ENCODE measurements at regions not wholly inside any gene's neighbourhood (a gene's known extent, or its start where the extent isn't known, plus 50 kb on each side); places are given as distances from the start of the nearest gene placed in this dataset.

GRCh38 chr3:132236701-132237651, 80.2 kb upstream of the ACP3 start:
- TF ChIP-seq, protein P1, sequence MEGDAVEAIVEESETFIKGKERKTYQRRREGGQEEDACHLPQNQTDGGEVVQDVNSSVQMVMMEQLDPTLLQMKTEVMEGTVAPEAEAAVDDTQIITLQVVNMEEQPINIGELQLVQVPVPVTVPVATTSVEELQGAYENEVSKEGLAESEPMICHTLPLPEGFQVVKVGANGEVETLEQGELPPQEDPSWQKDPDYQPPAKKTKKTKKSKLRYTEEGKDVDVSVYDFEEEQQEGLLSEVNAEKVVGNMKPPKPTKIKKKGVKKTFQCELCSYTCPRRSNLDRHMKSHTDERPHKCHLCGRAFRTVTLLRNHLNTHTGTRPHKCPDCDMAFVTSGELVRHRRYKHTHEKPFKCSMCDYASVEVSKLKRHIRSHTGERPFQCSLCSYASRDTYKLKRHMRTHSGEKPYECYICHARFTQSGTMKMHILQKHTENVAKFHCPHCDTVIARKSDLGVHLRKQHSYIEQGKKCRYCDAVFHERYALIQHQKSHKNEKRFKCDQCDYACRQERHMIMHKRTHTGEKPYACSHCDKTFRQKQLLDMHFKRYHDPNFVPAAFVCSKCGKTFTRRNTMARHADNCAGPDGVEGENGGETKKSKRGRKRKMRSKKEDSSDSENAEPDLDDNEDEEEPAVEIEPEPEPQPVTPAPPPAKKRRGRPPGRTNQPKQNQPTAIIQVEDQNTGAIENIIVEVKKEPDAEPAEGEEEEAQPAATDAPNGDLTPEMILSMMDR (IDR thresholded peaks at IDR 0.05), result no peak
- no peak overlapping the region for H3K4me3 ChIP-seq
- ATAC-seq (no peak), DNase-seq (no peak)
- H3K27ac ChIP-seq, result no peak overlapping the region
- no peaks in the 10 kb centered on the region for H3K9me3 ChIP-seq
- H3K27me3 ChIP-seq (ENCODE audit: low read depth), result no peaks in the 10 kb centered on the region
- H3K4me1 ChIP-seq, result peaks cover 7% of the 10 kb centered on the region
- H3K36me3 ChIP-seq, result no peaks in the 10 kb centered on the region
- intact Hi-C loops (cut with DNase I), result no loop called here

- TF ChIP-seq, protein P1 (IDR thresholded peaks at IDR 0.05), result no peak
- DNase-seq (no peak), ATAC-seq (no peak)
- intact Hi-C loops (cut with DNase I), result no loop called here
- Histone ChIP-seq H3K9me3 (no peaks in the 10 kb centered on the region), H3K27me3 (ENCODE audit: low read depth) (no peaks in the 10 kb centered on the region), H3K27ac (no peak overlapping the region), H3K4me3 (no peak overlapping the region), H3K4me1 (peaks cover 1% of the 10 kb centered on the region), H3K36me3 (no peaks in the 10 kb centered on the region)
Observed at GRCh38 chr3:132237652-132238032, 79.6 kb upstream of the ACP3 start.

DNA sequence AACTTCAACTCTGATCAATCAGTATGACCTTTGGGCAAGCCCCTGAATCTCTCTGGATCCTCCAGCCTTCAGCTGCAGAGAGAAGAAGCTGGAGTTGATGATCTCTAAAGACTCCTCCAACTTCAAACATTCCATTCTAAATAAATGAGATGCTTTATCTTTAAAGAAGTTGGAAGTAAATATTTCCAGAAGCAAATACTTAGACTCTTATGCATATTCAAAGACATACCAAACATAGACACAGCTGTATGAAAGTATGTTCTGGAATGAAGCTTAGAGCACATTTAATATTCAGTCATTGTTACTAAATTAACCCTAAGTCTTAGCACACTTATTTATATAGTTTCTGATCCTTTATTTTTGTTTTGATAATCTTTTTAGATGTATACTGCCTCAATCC, 77.6 kb upstream of the ACP3 start:
- ATAC-seq, result no peak
- intact Hi-C loops (cut with DNase I), result no loop called here
- H3K9me3 ChIP-seq, result no peaks in the 10 kb centered on the region
- H3K36me3 ChIP-seq, result no peaks in the 10 kb centered on the region
- no peak overlapping the region for H3K4me3 ChIP-seq
- no peaks in the 10 kb centered on the region for H3K27me3 ChIP-seq (ENCODE audit: low read depth)
- no peak overlapping the region for H3K27ac ChIP-seq
- H3K4me1 ChIP-seq, result no peaks in the 10 kb centered on the region
- no peak for DNase-seq
- TF ChIP-seq, protein P1 (IDR thresholded peaks at IDR 0.05), result no peak

DNA sequence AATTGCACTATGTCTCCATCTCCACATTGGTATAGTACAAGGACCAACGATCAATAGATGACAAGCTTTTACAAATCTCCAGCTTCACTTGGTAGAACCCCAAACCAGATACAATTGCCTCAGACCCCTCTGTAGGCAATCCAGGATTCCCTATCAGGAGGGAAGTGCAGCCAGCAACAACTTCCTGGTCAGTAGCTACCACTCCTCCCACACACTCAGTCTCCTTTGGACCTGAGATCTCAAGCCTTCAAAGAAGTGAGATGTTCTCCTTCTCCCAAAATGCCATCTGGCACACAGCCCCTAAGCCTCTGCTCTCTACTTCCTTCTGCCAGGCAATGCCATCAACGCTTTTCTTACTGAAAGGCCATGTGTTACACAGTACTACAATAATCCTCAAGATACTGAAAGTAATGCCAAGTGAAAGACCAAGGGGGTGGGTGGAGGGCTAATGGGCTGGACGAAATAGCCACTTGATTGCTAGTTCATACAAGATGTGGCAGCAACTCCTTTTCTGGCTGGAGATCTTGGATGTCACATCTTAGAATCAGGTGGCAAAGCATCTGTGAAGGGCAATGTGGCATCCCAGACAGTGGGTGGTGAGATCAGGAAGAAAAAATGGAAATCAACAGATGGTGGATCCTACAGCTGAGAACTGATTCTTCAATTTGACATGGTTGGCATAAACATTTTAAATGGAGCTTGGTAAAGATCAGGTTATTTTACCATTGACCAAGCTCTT, 75.3 kb upstream of the ACP3 start:
- DNase-seq, result no peak
- intact Hi-C loops (cut with DNase I), result no loop called here
- Histone ChIP-seq H3K4me1 (peaks cover 10% of the 10 kb centered on the region), H3K4me3 (no peak overlapping the region), H3K27me3 (ENCODE audit: low read depth) (no peaks in the 10 kb centered on the region), H3K36me3 (no peaks in the 10 kb centered on the region), H3K9me3 (no peaks in the 10 kb centered on the region), H3K27ac (no peak overlapping the region)
- ATAC-seq, result peak in 1 of 2 donors; percentile 11
- TF ChIP-seq, protein P1 (IDR thresholded peaks at IDR 0.05), result no peak

GRCh38 chr3:132242790-132243189, 74.4 kb upstream of the ACP3 start:
- Histone ChIP-seq H3K4me1 (peaks cover 10% of the 10 kb centered on the region), H3K36me3 (no peaks in the 10 kb centered on the region), H3K9me3 (no peaks in the 10 kb centered on the region), H3K27me3 (ENCODE audit: low read depth) (no peaks in the 10 kb centered on the region), H3K27ac (no peak overlapping the region), H3K4me3 (no peak overlapping the region)
- ATAC-seq, result peak; percentile 44 to 52
- DNase-seq, result no peak
- intact Hi-C loops (cut with DNase I), result no loop called here
- TF ChIP-seq, protein P1 (IDR thresholded peaks at IDR 0.05), result no peak
